HG03432 (cell line): ENCODE measurements at regions not wholly inside any gene's neighbourhood (a gene's known extent, or its start where the extent isn't known, plus 50 kb on each side); places are given as distances from the start of the nearest gene placed in this dataset.

Source experiments
- ATAC-seq: cut with Tn5 transposase; IDR thresholded peaks from one replicate; pipeline ENCODE4 v1.9.1; 2021; ENCODE audit warnings: mild to moderate bottlenecking, moderate library complexity; ENCODE audit not compliant: unreplicated experiment

- no peak for ATAC-seq
Observed at GRCh38 chr3:59653405-59654122, 603.7 kb upstream of the CFAP20DC start.

- no peak for ATAC-seq
Observed at GRCh38 chr3:59644479-59645402, 594.9 kb upstream of the CFAP20DC start.

GRCh38 chr3:59641169-59641899 is 591.5 kb upstream of the CFAP20DC start:
- ATAC-seq = no peak

GRCh38 chr3:59632760-59633573 is 583.1 kb upstream of the CFAP20DC start:
- no peak for ATAC-seq

- no peak for ATAC-seq
Observed at GRCh38 chr3:59631482-59631881, 581.7 kb upstream of the CFAP20DC start.

- ATAC-seq = no peak
Observed at GRCh38 chr3:59621037-59621436, 571.2 kb upstream of the CFAP20DC start.

- ATAC-seq = no peak
Observed at GRCh38 chr3:59620325-59620724, 570.5 kb upstream of the CFAP20DC start.

GRCh38 chr3:59612444-59612715 is 562.6 kb upstream of the CFAP20DC start:
- ATAC-seq = no peak

- ATAC-seq = no peak
Observed at GRCh38 chr3:59611649-59612443, 562.0 kb upstream of the CFAP20DC start.

GRCh38 chr3:59609657-59610348 is 560.0 kb upstream of the CFAP20DC start:
- ATAC-seq = no peak

- ATAC-seq = no peak
Observed at GRCh38 chr3:59608356-59608755, 558.5 kb upstream of the CFAP20DC start.

- no peak for ATAC-seq
Observed at GRCh38 chr3:59607656-59608055, 557.8 kb upstream of the CFAP20DC start.

GRCh38 chr3:59606638-59607266 is 556.9 kb upstream of the CFAP20DC start:
- no peak for ATAC-seq

- no peak for ATAC-seq
Observed at GRCh38 chr3:59605944-59606534, 556.2 kb upstream of the CFAP20DC start.

GRCh38 chr3:59605318-59605717 is 555.5 kb upstream of the CFAP20DC start:
- ATAC-seq = no peak

GRCh38 chr3:59601486-59601885 is 551.7 kb upstream of the CFAP20DC start:
- ATAC-seq = no peak

- ATAC-seq = no peak
Observed at GRCh38 chr3:59600631-59601030, 550.8 kb upstream of the CFAP20DC start.

- no peak for ATAC-seq
Observed at GRCh38 chr3:59596741-59597140, 546.9 kb upstream of the CFAP20DC start.

GRCh38 chr3:59595830-59596229 is 546.0 kb upstream of the CFAP20DC start:
- no peak for ATAC-seq
